HL-60/S4 treated with retinoic acid at 250 ng/mL for 4 days and 3 days (cell line): ENCODE measurements at regions not wholly inside any gene's neighbourhood (a gene's known extent, or its start where the extent isn't known, plus 50 kb on each side); places are given as distances from the start of the nearest gene placed in this dataset.

Experiments used
- in situ Hi-C: fragments of 300-500 bp; cut with MboI; formaldehyde crosslinking; loops from 2 replicates; pipeline ENCODE4 v1.7.0; 2022; ENCODE audit warnings: low sequenced_read_pairs

DNA sequence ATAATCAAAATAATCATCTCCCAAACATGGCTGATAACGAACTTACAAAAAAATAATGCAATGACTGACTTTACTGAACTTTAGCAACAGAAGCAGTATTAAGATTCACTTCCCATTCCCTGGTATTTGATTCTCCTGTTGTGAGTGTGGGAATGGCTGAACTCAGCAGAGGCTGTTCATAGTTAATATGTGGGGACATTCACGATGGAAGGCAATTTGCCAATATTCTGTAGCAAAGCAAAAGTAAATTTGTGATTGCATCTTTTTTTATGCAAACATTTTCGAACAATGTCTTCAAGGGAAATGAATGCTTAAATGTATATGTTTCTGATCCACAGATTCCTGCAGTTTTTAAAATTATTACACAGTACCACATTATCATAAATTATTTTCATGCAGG lies 431.7 kb upstream of the KLF6 start:
- in situ Hi-C loops: no loop called here

GRCh38 chr10:4215963-4216575 lies 431.1 kb upstream of the KLF6 start:
- in situ Hi-C loops: no loop called here

DNA sequence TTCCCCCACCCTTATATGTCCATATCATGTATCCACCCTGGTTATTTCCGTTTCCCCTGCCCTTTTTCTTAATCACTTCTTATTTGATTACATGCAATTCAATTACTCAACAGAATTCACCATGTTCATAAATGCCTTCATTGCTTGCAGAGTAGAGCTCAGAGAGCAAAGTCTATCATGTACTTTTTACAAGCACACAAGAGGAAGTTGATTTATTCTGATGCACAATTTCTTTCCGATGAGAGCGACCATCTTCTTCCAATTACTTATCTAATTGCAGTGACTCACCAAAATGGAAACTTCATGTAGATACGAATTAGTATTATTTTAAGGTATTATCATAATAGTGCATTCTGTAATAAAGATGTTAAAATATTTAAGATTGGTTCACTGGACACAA lies 430.5 kb upstream of the KLF6 start:
- in situ Hi-C loops: no loop called here

- in situ Hi-C loops: no loop called here
Measured at GRCh38 chr10:4214908-4215307, 429.9 kb upstream of the KLF6 start.

GRCh38 chr10:4213441-4213840 lies 428.4 kb upstream of the KLF6 start:
- in situ Hi-C loops: no loop called here

GRCh38 chr10:4212111-4212630 lies 427.2 kb upstream of the KLF6 start:
- in situ Hi-C loops: no loop called here

DNA sequence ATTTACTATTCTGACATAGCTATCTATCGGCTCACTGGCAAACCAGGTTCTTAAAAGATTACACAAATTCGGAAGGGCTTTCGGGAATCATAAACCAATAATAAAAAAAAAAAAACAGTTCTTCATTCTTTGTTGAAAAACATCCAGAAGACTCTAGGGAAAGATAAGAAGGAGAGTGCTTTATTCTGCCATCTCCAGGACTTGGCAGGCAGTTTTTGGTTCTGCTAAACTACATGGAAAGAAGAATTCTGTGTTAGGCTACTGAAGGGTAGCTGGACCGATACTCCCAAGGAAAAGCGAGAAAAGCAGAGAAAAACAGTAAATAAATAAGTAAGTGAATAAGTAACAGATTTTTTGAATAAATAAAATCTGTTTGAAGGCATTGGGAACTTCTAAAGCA lies 423.5 kb upstream of the KLF6 start:
- in situ Hi-C loops: no loop called here

GRCh38 chr10:4205113-4205512 lies 420.1 kb upstream of the KLF6 start:
- in situ Hi-C loops: no loop called here

- in situ Hi-C loops: no loop called here
Measured at GRCh38 chr10:4202938-4203337, 417.9 kb upstream of the KLF6 start.

GRCh38 chr10:4201866-4202825 lies 417.1 kb upstream of the KLF6 start:
- in situ Hi-C loops: no loop called here

DNA sequence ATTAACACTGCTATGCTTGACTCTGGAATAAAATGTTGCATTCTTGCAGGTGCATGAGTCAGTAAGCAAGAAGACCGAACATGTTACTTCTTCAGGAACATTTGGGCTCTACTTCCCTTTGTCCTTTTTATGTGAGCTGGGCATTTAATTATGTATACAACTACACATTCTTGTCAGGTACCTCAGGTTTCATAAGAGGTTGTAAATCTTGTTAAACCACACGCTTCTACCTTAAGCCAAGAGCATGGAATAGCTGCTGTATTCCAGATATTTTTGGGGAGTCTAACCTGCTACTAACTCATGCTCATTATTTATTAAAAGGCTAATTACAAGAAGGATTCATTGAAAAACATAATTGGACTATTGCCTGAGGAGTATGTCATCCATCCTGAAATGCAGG lies 414.2 kb upstream of the KLF6 start:
- in situ Hi-C loops: no loop called here

- in situ Hi-C loops: no loop called here
Measured at GRCh38 chr10:4198216-4198615, 413.2 kb upstream of the KLF6 start.

- in situ Hi-C loops: no loop called here
Measured at GRCh38 chr10:4197676-4198075, 412.7 kb upstream of the KLF6 start.

- in situ Hi-C loops: no loop called here
Measured at GRCh38 chr10:4196771-4197390, 411.9 kb upstream of the KLF6 start.

DNA sequence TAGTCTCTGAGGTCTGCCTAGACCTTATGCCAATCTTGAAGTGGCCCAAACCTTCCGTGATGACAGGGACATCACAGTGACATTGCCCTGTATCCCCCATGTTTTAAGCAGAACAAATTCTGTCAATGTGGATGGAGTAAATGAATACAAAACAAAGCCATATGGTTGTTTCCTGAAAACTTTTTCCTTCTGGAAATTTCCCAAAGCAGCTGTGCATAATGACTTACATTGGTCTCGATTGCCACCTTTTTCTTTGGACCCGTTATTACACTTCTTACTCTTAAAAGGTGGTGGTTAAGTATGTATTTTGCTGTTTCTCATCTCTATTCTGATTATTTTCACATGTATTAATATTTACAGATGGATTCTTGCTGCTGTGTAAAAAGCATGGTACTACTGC lies 411.2 kb upstream of the KLF6 start:
- in situ Hi-C loops: no loop called here

- in situ Hi-C loops: no loop called here
Measured at GRCh38 chr10:4195213-4195612, 410.2 kb upstream of the KLF6 start.

GRCh38 chr10:4194231-4194630 lies 409.2 kb upstream of the KLF6 start:
- in situ Hi-C loops: no loop called here

DNA sequence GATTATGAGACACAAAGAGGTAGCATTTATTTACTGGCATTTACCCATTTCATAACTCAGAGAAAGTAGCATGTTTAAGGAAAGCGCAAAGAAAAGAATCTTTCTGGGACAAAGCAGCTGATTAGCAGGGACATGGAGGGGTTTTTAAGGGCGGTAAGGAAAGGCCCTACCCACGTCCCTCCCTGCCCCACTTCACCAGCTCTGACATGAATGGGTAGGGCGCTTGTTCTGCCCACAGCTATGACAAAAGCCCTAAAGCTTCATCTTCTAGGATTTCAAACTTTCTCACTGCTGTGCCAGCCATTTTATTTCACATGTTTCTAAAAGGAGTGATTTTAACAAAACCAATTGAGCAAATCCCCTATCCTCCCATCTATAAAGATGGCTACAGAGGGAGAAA lies 406.9 kb upstream of the KLF6 start:
- in situ Hi-C loops: no loop called here

GRCh38 chr10:4191354-4191753 lies 406.3 kb upstream of the KLF6 start:
- in situ Hi-C loops: no loop called here

GRCh38 chr10:4190876-4191275 lies 405.9 kb upstream of the KLF6 start:
- in situ Hi-C loops: no loop called here

DNA sequence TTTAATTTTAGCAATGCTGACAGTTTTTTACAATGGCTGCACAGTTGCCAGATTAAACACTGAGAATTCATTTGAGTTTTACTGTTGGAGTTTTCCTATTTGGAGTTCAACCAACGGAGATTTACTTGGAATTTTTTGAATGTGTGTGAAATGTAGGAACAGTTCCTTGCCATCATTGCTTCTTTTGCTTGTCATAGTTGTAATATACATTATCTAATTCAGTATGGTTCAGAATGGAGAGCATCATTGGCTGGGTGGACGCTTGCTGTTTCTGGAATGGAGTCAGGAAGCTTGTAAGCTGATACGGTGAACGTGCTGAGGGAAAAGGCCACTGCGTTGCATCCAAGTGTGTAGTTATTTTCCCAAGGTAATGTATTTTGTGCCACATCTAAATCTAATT lies 404.3 kb upstream of the KLF6 start:
- in situ Hi-C loops: no loop called here

- in situ Hi-C loops: no loop called here
Measured at GRCh38 chr10:4188406-4188805, 403.4 kb upstream of the KLF6 start.
